A673 (cell line): ENCODE measurements at regions not wholly inside any gene's neighbourhood (a gene's known extent, or its start where the extent isn't known, plus 50 kb on each side); places are given as distances from the start of the nearest gene placed in this dataset.

Experiments
- BruUV-seq: library from RNA; stranded (reverse); fragments of 400-500 nt; replicated peaks from 2 replicates; lab custom pipeline; 2021; lab: Mats Ljungman, UMichigan
- CTCF ChIA-PET: fragments of 300-600 bp; sonication (Branson Sonifier 250); formaldehyde crosslinking; loops from one replicate; lab custom pipeline; 2022; ENCODE audit warnings: antibody characterized with exemption; lab: Charles Lee
- POLR2A ChIA-PET: fragments of 300-600 bp; sonication (Branson Sonifier 250); formaldehyde crosslinking; loops from one replicate; lab custom pipeline; 2022; ENCODE audit warnings: antibody characterized with exemption; ENCODE audit not compliant: low non-redundant PET; lab: Charles Lee
- DNase-seq: peaks from one replicate; pipeline ENCODE4 v3.0.0-alpha.2; 2015; ENCODE audit warnings: low spot score
- H3K27ac ChIP-seq: fragments of 200-600 bp; sonication (generic); 2 replicates; pipeline ENCODE4 v1.5.1; 2016; ENCODE audit warnings: mixed run types, low read depth, mild to moderate bottlenecking, mixed read lengths, antibody characterized with exemption, low read length; ENCODE audit not compliant: poor library complexity, severe bottlenecking
- H3K27me3 ChIP-seq: fragments of 200-600 bp; sonication (generic); replicated peaks from 2 replicates; pipeline ENCODE4 v1.6.1; 2017; ENCODE audit warnings: mixed run types, low read depth, mild to moderate bottlenecking, mixed read lengths, antibody characterized with exemption, low read length; ENCODE audit not compliant: insufficient read depth, poor library complexity
- H3K36me3 ChIP-seq: fragments of 200-600 bp; sonication (generic); 2 replicates; pipeline ENCODE4 v1.6.1; 2016; ENCODE audit warnings: mixed run types, mild to moderate bottlenecking, mixed read lengths, antibody characterized with exemption, low read length; ENCODE audit not compliant: insufficient read depth, poor library complexity, severe bottlenecking
- H3K4me1 ChIP-seq: fragments of 200-600 bp; sonication (generic); 2 replicates; pipeline ENCODE4 v1.6.1; 2017; ENCODE audit warnings: mixed run types, mild to moderate bottlenecking, mixed read lengths, antibody characterized with exemption, low read length; ENCODE audit not compliant: insufficient read depth, poor library complexity, severe bottlenecking
- H3K4me3 ChIP-seq: fragments of 200-600 bp; sonication (generic); 2 replicates; pipeline ENCODE4 v1.5.1; 2016; ENCODE audit warnings: low read depth, mixed run types, mild to moderate bottlenecking, mixed read lengths, low read length; ENCODE audit not compliant: poor library complexity, severe bottlenecking
- H3K9me3 ChIP-seq: fragments of 200-600 bp; sonication (generic); 2 replicates; pipeline ENCODE4 v1.6.1; 2016; ENCODE audit warnings: mixed run types, low read depth, mild to moderate bottlenecking, mixed read lengths, antibody characterized with exemption, low read length; ENCODE audit not compliant: poor library complexity, severe bottlenecking
- CTCF ChIP-seq: fragments of 300-800, 200-600 bp; sonication (generic); conservative IDR thresholded peaks from 2 replicates; pipeline ENCODE4 v1.5.1; 2017; ENCODE audit warnings: low read depth, mild to moderate bottlenecking, antibody characterized with exemption, low read length, moderate library complexity, mixed read lengths
- EZH2 ChIP-seq: fragments of 200-600 bp; sonication (generic); IDR thresholded peaks from 2 replicates; pipeline ENCODE4 v1.6.1; 2017; ENCODE audit warnings: borderline replicate concordance, low read depth, mild to moderate bottlenecking, mixed read lengths, antibody characterized with exemption, low read length; ENCODE audit not compliant: poor library complexity, severe bottlenecking
- intact Hi-C: fragments of 100-400 bp; cut with micrococcal nuclease; formaldehyde crosslinking; loops from one replicate; pipeline ENCODE4 v1.10.0; 2022; ENCODE audit not compliant: unreplicated experiment

- TF ChIP-seq EZH2 (no peak), CTCF (no peak)
- Histone ChIP-seq H3K4me3 (no peak overlapping the region), H3K36me3 (no peaks in the 10 kb centered on the region), H3K27me3 (no peaks in the 10 kb centered on the region), H3K27ac (no peak overlapping the region), H3K9me3 (no peaks in the 10 kb centered on the region), H3K4me1 (peaks cover 15% of the 10 kb centered on the region)
- no TSS peak for BruUV-seq
- CTCF ChIA-PET = no interaction called here
- POLR2A ChIA-PET = no interaction called here
- no peak for DNase-seq
- intact Hi-C loops = no loop called here
These were observed 58.1 kb upstream of the KIAA1217 start for GRCh38 chr10:24150853-24151252.

- intact Hi-C loops = no loop called here
- DNase-seq = no peak
- BruUV-seq = no TSS peak
These were observed 56.7 kb upstream of the KIAA1217 start for GRCh38 chr10:24152270-24152669.

GRCh38 chr10:24153031-24153430 is 55.9 kb upstream of the KIAA1217 start:
- Histone ChIP-seq H3K4me3 (no peak overlapping the region), H3K4me1 (peaks cover 15% of the 10 kb centered on the region), H3K9me3 (peaks cover 17% of the 10 kb centered on the region), H3K27me3 (no peaks in the 10 kb centered on the region), H3K36me3 (no peaks in the 10 kb centered on the region), H3K27ac (no peak overlapping the region)
- intact Hi-C loops = no loop called here
- BruUV-seq = no TSS peak
- CTCF ChIA-PET = no interaction called here
- TF ChIP-seq EZH2 (no peak), CTCF (no peak)
- peak; percentile 17 for DNase-seq
- POLR2A ChIA-PET = no interaction called here

More at GRCh38 chr10:24152270-24152669, 56.7 kb upstream of the KIAA1217 start:
- Histone ChIP-seq H3K27ac (no peak overlapping the region), H3K4me1 (peaks cover 15% of the 10 kb centered on the region), H3K4me3 (no peak overlapping the region), H3K36me3 (no peaks in the 10 kb centered on the region), H3K9me3 (peaks cover 9% of the 10 kb centered on the region), H3K27me3 (no peaks in the 10 kb centered on the region)
- TF ChIP-seq CTCF (no peak), EZH2 (no peak)
- POLR2A ChIA-PET = interaction anchor here (0.7 kb wide), 1 partner anchor 19 kb away, joined by 9 read pairs; no protein-coding TSS in a partner anchor
- CTCF ChIA-PET = no interaction called here
